Stimulated activated CD4-positive, alpha-beta T cell treated with anti-CD3 and anti-CD28 coated beads, Interleukin-15, amount 100 ng/mL, for 1 hour (primary cell): ENCODE measurements at regions not wholly inside any gene's neighbourhood (a gene's known extent, or its start where the extent isn't known, plus 50 kb on each side); places are given as distances from the start of the nearest gene placed in this dataset.

Source experiments
- DNase-seq, 2 donors: peaks; one replicate each; pipeline ENCODE4 v3.0.0-alpha.2; 2020; ENCODE audit warnings: low read depth in 1 of 2, low spot score in 1 of 2

DNA sequence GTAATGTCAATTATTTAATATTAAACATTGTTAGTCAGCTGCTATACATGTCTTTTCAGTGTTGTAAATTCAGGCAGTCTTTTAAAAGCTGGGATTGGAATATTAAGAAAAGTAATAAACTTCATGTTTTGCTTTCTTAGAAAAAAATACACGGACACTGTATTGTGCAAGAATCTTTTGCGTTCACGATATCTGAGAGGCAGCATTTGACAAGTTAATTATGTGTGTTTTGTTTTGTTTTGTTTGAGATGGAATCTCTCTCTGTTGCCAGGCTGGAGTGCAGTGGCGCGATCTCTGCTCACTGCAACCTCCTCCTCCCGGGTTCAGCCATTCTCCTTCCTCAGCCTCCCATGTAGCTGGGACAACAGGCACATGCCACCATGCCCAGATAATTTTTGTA lies 1661.3 kb downstream of the HACE1 start:
- DNase-seq: no peak

DNA sequence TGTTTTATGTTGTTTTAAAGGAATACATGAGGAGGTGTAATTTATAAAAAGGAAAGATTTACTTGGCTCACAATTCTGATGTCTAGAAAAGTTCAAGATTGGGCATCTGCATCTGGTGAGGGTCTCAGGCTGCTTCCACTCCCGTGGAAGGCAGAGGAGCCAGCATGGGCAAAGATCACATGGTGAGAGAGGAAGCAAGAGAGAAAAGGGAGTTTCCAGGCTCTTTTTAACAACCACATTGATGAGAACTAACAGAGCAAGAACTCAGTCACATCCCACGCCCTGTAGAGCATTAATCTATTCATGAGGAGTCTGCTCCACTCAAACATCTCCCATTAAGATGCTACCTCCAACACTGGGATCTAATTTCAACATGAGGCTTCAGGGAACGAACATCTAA lies 1666.3 kb downstream of the HACE1 start:
- no peak for DNase-seq

DNA sequence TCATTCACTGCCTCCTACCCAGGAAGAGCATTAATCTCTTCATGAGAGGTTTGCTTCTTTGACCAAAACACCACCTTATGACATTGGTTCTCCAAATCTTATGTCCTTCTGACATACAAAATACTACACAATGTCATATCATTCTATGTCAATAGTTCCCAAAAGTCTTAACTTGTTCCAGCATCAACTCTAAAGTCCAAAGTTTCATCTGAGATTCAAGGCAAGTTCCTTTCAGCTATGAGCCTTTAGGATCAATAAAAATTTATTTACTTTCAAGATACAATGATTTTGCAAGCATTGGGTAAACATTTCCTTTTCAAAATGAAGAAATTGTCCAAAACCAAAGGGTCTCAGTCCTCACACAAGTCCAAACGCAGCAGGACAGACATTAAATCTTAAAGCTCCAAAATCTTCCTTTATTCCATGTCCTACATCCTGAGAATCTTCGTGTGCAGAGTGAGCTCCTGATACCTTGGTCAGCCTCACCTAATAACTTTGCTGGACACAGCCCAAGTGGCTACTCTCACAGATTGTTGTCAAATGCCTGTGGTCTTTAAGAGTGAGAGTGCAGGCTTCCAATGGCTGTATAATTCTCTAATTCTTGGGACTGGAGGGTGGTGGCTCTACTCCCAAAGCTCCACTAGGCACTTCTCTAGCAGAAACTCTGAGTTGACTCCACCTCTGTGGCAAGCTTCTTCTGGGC lies 1668.2 kb downstream of the HACE1 start:
- DNase-seq: no peak

DNA sequence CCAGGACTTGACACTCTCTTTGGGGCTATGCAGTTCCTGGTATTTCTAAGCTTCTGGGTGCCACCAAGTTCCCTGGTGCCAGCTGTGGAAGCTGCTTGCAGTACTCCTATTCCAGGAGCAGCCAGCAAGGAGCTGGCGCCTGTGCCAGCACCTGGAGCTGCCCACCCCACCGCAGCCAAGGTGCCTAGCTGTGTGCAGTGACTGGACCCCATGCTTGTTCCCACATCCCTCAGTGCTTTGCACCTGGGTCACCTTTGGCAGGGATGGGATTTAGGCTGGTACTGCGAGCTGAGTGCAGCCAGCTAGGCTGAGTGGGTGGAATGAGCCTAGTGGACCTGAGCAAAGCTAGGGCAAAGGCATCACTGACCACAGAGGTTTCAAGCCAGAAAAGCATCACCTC lies 1674.9 kb downstream of the HACE1 start:
- DNase-seq: no peak

DNA sequence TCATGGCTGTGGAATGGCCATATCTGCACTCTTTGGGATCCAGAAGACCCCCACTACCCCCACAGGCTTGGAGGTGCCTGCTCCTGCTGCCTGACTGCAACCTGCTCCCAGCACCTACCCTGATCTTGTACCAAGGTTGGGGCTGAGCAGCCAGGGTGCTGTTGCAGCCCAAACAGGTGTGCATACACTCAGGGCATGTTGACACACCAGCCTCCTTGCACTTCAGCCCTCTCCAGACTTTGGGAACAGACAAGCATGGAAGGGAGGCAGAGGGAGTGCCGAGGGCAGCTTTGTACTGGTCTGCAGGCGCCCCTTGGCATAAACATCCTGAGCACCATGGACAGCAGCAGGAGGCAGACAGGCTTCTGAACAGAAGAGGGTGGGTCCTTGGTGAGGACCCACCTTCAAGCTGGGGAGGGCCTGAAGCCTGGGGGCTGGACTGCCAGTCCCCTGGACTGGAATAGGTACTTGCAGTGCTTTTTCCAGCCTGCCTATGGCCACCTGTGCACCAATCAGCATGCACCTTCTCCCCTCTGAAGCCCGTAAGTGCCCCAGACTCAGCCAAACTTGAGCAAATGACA lies 1675.8 kb downstream of the HACE1 start:
- DNase-seq: no peak

DNA sequence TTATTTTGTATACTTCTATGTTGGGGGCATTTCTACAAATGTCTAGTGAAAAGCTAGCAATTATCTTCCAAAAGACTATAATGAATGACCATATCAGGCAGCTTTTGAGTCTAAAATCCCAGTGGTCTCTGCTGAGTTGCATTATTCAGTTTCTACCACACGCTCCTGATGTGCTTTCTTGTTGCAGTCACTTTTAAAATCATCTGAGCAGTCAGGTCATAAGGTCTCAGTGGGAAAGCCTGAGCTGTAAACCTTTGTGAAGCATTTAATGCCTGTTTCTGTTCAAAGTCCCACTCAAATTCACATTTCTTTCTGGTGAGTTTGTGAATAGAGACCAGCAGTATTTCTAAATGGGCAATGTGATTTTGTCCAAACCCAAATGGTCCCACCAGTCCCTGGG lies 1681.5 kb downstream of the HACE1 start:
- no peak for DNase-seq

DNA sequence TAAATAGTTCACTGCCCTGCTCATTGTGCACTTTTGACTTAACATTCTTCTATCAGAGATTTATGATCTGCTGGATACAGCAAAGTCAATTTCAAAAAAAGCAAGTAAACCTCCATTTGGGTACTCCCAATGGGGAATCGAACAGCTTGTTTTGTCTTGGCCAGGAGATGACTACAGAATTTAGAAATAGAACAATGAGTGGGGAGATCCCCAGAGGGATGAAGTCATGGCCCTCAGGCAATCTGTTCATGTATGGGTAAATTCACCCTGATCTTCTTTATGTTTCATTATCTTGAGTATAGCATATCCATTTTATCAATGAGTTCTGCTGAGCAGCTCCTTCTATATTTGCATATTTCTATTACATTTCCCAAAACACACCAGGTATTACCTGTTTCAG lies 1681.9 kb downstream of the HACE1 start:
- DNase-seq: no peak

DNA sequence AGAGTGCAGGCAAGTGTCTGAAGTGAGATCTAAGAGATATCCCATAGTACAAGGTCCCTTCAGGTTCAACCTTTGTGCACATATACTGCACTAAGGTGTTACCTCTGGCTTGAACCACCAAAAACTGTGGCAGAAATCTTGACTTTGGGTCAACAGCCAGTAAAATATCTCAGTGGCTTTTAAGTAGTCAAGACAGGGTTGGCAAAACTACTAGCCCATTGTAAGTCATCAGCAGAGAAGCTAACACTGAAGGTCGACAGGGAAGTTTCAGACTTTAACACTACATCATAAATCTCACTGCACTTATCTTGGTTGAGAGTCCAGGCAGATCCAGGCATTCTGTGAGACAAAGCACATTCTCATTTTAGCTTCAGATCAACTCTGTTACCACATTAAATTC lies 1684.7 kb downstream of the HACE1 start:
- DNase-seq: no peak

DNA sequence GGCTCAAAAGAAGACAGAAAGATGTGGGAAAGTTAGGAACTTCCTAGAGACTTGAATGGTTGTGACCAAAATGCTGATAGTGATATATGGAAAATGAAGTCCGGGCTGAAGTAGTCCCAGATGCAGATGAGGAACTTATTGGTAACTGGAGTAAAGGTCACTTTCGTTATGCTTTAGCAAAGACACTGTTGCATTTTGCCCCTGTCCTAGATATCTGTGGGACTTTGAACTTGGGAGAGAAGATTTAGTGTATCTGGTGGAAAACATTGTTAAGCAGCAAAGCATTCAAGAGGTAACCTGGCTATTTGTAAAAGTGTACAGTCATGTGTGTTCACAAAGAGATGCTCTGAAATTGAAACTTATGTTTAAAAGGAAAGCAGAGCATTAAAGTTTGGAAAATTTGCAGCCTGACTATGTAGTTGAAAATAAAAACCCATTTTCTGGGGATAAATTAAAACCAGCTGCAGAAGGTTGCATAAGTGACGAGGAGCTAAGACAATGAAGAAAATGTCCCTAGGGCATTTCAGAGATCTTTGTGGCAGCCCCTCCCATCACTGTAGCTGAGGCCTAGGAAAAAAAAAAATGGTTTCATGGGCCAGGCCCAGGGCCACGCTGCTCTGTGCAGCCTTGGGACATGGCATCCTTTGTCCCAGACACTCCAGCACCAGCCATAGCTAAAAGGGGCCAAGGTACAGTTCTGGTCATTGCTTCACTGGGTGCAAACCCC lies 1692.2 kb downstream of the HACE1 start:
- no peak for DNase-seq

DNA sequence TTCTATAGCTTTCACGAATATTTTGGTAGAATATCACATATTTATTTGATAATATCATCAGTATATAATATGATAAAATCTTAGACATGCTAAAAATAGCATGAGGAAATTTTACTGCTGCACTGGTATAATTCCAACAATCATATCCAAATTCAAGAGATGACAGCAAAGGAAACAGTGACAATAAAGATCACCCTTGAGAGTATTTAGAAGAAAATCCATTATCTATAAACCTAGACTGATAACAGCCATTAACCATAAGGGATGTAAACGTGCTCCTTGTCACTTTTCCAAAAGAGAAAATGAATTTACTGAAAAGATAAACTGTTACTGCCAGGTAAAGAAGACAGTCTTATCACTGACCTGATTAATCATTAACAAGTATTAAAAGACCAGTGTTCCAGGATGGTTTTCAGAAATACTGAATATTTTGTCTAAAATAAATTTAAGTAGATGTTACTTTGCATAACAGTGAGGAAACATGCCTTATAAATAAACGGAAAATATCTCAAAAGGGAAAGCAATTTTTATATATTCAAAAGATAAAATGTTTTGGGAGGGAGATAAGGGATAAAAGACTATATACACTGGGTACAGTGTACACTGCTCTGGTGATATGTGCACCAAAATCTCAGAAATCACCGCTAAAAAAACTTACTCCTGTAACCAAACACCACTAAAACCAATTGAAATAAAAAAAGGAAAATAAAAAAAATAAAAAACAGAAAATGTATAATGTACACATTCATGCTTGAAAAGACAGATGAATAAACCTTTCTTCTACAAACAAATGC lies 1704.7 kb downstream of the HACE1 start:
- DNase-seq: no peak

DNA sequence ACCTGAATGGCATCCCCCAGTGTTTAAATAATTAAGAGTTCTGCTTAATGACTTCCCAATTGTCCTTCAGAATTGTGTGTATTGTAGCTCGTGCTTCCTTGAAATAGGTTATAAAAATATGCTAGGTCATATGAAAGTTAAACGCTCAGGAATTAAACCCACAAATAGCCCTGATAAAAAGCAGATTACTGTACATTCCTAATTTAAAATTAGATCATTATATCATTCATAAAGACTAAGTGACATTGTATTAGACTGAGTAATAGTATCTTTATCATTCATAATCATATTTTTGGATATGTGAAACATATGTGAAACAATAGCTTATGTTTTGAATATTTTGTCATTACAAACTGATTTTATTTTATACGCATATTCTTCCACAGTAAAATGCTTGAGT lies 1706.7 kb downstream of the HACE1 start:
- DNase-seq: no peak

DNA sequence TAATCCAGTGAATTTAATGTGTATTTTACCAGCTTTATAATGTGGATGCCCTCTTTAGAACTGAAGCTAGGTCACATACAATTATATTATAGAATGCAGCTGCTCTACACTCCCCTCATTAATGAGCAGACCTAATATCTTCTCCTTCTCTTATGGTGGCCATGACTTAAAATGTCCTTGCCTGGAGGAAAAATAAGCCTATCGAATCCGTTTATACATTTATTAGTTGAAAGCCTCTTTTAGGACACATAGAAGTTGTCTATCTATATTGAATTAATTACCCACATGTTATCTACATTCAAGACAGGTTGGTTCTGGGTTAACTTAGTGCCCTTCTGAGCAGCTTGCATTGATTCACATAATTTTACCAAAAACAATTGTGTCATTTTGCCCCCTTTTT lies 1716.8 kb downstream of the HACE1 start:
- no peak for DNase-seq

DNA sequence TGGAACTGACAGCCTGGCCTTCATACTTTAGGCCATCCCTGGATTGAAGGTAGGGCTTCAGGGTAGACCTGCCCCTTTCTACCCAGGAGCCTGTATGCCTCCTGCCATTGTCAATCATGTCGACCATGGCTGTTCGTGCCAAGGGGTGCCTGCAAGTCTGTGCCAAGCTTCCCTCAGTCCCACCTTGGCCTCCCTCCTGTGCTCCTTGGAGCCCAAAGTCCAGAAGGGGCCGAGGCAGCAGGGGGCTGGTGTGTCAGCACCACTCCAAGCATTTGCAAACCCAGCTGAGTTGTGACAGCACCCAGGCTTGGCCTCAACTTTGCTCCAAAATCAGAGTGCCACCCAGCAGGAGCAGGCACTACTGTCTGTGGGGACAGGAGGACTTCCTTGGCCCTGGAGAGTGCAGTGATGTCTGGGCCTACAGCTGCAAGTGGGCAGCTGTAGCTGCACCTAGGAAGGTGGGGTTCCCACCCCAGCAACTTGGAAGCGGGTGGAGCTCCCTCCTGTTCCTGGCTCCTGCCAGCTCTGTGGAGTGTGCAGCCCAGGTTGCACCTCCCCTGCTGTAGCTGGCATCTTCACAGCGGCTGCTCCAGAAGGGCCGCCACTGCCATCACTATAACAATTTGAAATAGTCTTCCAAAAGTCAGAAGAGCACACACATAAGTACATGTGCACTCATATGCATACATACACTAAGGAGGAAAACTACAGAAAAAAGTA lies 1719.3 kb downstream of the HACE1 start:
- no peak for DNase-seq

DNA sequence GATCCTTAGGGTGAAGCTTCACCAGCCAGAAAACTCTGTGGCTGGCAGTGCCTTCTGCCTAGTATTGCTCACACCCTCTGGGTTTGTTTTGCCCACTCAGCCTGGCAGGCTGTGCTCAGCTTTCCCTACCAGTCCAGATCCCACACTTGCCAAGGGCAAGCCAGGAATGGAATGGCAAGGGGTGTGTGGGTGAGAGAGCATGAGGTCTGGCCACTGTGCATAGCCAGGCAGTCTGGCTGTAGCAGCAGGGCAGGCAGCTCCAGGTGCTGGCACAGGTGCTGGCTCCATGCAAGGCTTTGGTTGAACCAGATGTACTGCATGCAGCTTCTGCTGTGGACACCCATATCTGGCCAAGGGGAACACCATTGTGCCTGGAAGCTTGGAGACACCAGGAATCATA lies 1720.3 kb downstream of the HACE1 start:
- DNase-seq: no peak

DNA sequence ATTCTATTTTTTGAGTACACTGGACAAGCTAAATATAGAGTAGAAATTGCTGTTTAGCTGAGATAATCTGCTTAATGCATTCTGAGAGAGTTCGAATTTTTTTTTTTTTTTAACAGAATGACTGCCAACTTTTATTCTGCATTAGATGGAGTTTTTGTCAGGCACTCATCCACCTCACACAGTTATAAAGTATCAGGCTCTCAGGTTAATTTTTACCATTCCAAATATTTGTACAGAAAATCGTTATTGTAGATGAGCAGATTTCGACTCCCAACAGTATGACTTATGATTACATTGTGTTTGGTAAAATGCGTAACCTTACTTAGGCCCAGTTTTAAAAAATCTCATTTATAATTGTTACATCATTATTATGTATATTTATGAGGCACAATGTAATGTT lies 1731.0 kb downstream of the GRIK2 start:
- no peak for DNase-seq

DNA sequence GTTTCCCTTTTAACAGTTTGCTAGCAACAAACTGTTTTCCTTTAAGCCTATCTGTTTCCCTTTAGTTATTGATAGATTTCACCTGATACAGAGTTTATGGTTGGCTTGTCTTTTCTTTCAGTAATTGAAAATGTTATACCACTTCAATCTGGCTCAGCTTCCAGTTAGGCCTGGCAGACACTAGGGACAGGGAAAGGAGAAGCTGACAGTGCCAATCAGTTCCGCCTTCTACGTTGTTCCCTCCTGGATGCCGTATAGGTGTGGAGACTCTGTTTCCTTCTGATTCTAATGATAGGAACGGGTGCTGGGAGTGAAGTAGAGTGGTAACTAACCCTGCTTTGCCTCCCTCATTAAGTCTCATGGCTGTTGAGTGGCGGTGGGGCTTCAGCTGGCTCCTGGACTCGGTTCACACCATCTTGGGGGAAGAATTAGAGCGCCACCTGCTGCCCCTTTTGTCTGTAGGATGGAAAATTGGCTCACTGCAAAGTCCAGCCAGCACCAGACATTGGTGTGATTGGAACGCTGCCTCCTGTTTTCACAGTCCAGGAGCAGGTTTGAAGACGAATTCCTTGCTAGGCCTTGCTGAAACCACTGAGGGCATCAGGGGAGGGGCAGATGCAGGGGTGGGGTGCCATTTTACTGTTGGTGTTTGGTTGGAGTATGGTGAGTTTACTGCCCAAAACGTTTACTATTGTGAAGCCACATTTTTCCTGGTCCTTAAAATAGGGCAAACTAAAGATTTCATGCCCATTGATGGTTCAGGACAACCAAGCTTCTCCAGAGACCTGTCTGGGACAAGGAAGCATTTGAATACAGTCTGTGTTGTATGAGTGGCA lies 1729.5 kb downstream of the GRIK2 start:
- no peak for DNase-seq

DNA sequence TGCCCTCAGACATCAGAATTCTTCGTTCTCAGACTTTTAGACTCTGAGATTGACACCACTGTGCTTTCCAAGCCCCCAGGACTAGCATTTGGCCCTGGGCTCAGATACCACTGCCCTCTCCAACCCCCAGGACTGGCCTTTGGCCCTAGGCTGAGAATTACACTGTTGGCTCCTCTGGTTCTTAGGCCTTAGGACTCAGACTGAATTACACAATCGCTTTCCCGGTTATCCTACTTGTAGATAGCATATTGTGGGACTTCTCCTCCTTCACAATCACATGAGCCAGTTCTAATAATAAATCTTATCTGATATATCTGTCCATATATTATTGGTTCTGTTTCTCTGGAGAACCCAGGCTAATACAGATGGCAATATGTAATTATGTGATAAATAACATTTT lies 1725.5 kb downstream of the GRIK2 start:
- no peak for DNase-seq

DNA sequence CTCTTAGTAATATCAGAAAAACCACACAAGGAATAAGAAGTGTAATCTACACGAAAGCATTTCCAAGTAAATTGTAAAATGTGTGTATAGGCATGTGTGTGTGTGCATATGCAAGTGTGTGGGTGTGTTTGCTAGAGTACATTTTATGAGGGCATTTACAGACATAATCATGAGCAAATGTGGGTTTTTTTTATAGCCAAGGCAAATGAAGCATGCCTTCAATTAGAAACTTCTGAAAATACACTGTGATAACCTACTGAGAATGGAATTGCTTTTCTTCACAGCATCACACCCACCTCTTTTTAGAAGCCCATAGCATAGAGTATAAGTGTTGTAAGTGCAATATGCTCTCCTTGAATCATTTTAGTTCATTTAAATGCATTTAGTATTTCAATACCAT lies 1721.1 kb downstream of the GRIK2 start:
- DNase-seq: no peak

DNA sequence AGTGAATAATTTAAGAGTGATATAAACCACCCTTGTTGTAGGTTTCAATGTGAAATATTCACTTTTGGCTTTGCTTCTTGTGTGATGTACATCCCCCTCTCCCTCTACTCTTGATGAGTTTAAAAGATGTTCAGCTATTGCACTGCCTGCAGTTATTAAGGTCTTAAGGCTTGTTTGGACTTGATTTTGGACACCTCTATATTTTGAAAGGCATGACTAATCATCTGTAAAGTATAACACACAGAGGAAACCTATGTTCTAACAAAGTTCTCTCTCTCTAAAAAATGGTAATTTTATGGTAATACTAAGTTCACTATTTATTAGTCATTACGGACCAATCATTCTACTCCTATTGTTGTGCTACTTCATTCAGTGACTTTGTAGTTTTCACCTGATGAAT lies 1719.9 kb downstream of the GRIK2 start:
- no peak for DNase-seq

DNA sequence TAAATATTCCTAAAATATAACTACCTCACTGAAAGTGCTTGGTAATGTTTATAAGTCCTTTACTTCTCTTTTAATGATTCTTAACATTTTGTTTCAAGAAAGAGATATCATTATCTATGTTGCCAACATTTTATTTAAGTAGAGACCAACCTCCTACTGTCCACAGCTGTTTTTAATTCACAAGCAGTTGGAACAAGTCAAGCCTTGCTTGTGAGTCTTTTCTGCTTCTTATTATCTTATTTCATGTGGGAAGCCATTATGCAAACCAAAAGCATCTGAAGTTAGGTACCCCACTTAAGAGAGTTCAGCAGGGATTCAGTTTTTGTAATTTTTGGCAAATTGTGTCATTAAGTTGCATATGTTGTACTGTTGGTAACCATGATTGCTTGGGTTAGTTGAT lies 1714.5 kb downstream of the GRIK2 start:
- DNase-seq: no peak
